IMR-90 (cell line): ENCODE measurements at regions not wholly inside any gene's neighbourhood (a gene's known extent, or its start where the extent isn't known, plus 50 kb on each side); places are given as distances from the start of the nearest gene placed in this dataset.

Source experiments
- ATAC-seq: fragments of 200-7000 bp; cut with Tn5 transposase; 2 replicates; pipeline ENCODE4 v1.9.1; 2020; ENCODE audit warnings: low read depth, mild to moderate bottlenecking, moderate library complexity
- BruUV-seq: library from RNA; stranded (reverse); fragments of 400-500 nt; replicated peaks from 2 replicates; lab custom pipeline; 2021; lab: Mats Ljungman, UMichigan
- CTCF ChIA-PET: fragments of 300-600 bp; formaldehyde crosslinking; extraction: SDS; loops from one replicate; lab custom pipeline; 2021; ENCODE audit warnings: antibody characterized with exemption; lab: Yijun Ruan, JAX
- POLR2A ChIA-PET: fragments of 300-600 bp; sonication (Branson Sonifier 250); formaldehyde crosslinking; loops from one replicate; lab custom pipeline; 2022; ENCODE audit warnings: antibody characterized with exemption; ENCODE audit not compliant: unreplicated experiment; lab: Charles Lee
- DNase-seq: peaks from one replicate; pipeline ENCODE4 v3.0.0; 2013
- H2AFZ ChIP-seq: replicated peaks from 2 replicates; pipeline ENCODE3; 2013; ENCODE audit warnings: low read length, mild to moderate bottlenecking; ENCODE audit not compliant: poor library complexity
- H2AK5ac ChIP-seq: 2 replicates; pipeline ENCODE4 v1.6.1; 2013; ENCODE audit warnings: low read depth, low read length, inconsistent platforms
- H2AK9ac ChIP-seq: replicated peaks from 2 replicates; pipeline ENCODE3; 2013; ENCODE audit warnings: mild to moderate bottlenecking, low read depth, low read length, moderate library complexity; ENCODE audit not compliant: poor library complexity
- H2BK120ac ChIP-seq: 2 replicates; pipeline ENCODE4 v1.6.1; 2013; ENCODE audit warnings: low read depth, low read length, inconsistent platforms
- H2BK15ac ChIP-seq: 3 replicates; pipeline ENCODE4 v1.6.1; 2013; ENCODE audit warnings: low read depth, low read length, inconsistent platforms
- H2BK20ac ChIP-seq: 2 replicates; pipeline ENCODE4 v1.6.1; 2013; ENCODE audit warnings: low read depth, mild to moderate bottlenecking, inconsistent platforms, low read length, moderate library complexity
- H2BK5ac ChIP-seq: 2 replicates; pipeline ENCODE4 v1.6.1; 2013; ENCODE audit warnings: mild to moderate bottlenecking, low read depth, low read length, inconsistent platforms; ENCODE audit not compliant: poor library complexity, severe bottlenecking
- H3K14ac ChIP-seq: replicated peaks from 2 replicates; pipeline ENCODE4 v1.6.1; 2013; ENCODE audit warnings: low read depth, low read length, inconsistent platforms
- H3K18ac ChIP-seq: 2 replicates; pipeline ENCODE4 v1.6.1; 2013; ENCODE audit warnings: low read depth, low read length, control low read depth
- H3K23ac ChIP-seq: 2 replicates; pipeline ENCODE4 v1.6.1; 2013; ENCODE audit warnings: low read depth, low read length, inconsistent platforms
- H3K27ac ChIP-seq: 2 replicates; pipeline ENCODE4 v1.5.1; 2013; ENCODE audit warnings: mild to moderate bottlenecking, control low read depth, low read length; ENCODE audit not compliant: insufficient read depth
- H3K27me3 ChIP-seq: 2 replicates; pipeline ENCODE4 v1.6.1; 2013; ENCODE audit warnings: low read length; ENCODE audit not compliant: control insufficient read depth, insufficient read depth
- H3K36me3 ChIP-seq: 2 replicates; pipeline ENCODE4 v1.6.1; 2013; ENCODE audit warnings: low read length, mixed read lengths; ENCODE audit not compliant: control insufficient read depth, insufficient read depth
- H3K4ac ChIP-seq: 2 replicates; pipeline ENCODE4 v1.6.1; 2013; ENCODE audit warnings: low read depth, low read length, inconsistent platforms
- H3K4me1 ChIP-seq: 2 replicates; pipeline ENCODE4 v1.6.1; 2013; ENCODE audit warnings: low read length, mixed read lengths; ENCODE audit not compliant: control insufficient read depth, insufficient read depth
- H3K4me2 ChIP-seq: 2 replicates; pipeline ENCODE4 v1.6.1; 2013; ENCODE audit warnings: low read depth, mild to moderate bottlenecking, control low read depth, low read length, moderate library complexity
- H3K4me3 ChIP-seq: 2 replicates; pipeline ENCODE4 v1.5.1; 2013; ENCODE audit warnings: low read depth, mild to moderate bottlenecking, control low read depth, low read length, moderate library complexity; ENCODE audit not compliant: insufficient read depth
- H3K56ac ChIP-seq: 2 replicates; pipeline ENCODE4 v1.6.1; 2013; ENCODE audit warnings: low read length, inconsistent platforms; ENCODE audit not compliant: insufficient read depth; ENCODE audit errors: extremely low read depth
- H3K79me1 ChIP-seq, 2 experiments: 2 replicates each; pipeline ENCODE4 v1.6.1; 2013; ENCODE audit warnings: low read length in 2 of 2, inconsistent platforms in 1 of 2, low read depth in 1 of 2
- H3K9ac ChIP-seq: 2 replicates; pipeline ENCODE4 v1.6.1; 2013; ENCODE audit warnings: low read depth, low read length, control low read depth
- H3K9me1 ChIP-seq: 2 replicates; pipeline ENCODE4 v1.6.1; 2013; ENCODE audit warnings: low read length, inconsistent platforms; ENCODE audit not compliant: insufficient read depth
- H3K9me3 ChIP-seq: 2 replicates; pipeline ENCODE4 v1.6.1; 2013; ENCODE audit warnings: low read length; ENCODE audit not compliant: control insufficient read depth, insufficient read depth
- H4K20me1 ChIP-seq: 2 replicates; pipeline ENCODE4 v1.6.1; 2013; ENCODE audit warnings: low read length, inconsistent platforms; ENCODE audit not compliant: insufficient read depth
- H4K5ac ChIP-seq: 2 replicates; pipeline ENCODE4 v1.6.1; 2013; ENCODE audit warnings: mild to moderate bottlenecking, low read depth, low read length, control low read depth
- H4K8ac ChIP-seq, 2 experiments: 2 replicates each; pipeline ENCODE4 v1.6.1; 2013; ENCODE audit warnings: low read depth in 2 of 2, low read length in 2 of 2, control low read depth in 1 of 2, inconsistent platforms in 1 of 2
- H4K91ac ChIP-seq: 2 replicates; pipeline ENCODE4 v1.6.1; 2013; ENCODE audit warnings: low read depth, low read length, inconsistent platforms; ENCODE audit not compliant: insufficient read depth
- CEBPB ChIP-seq: IDR thresholded peaks from 2 replicates; pipeline ENCODE4 v1.6.1; 2012; ENCODE audit warnings: low read depth, low read length, improper control_type of control experiment
- FOS ChIP-seq: fragments of 150-350 bp; IDR thresholded peaks from 2 replicates; pipeline ENCODE4 v1.6.1; 2016; ENCODE audit warnings: low read depth, low read length
- WGBS, 2 experiments: methylation state at CpG; one replicate each; pipeline versions ENCODE4 v1.1.5 to v1.1.7; 2013; ENCODE audit warnings: missing lambda C conversion rate in 2 of 2; ENCODE audit not compliant: insufficient read length in 1 of 2; ENCODE audit errors: extremely low coverage in 2 of 2; 5-methylcytosine and 5-hydroxymethylcytosine counted together
- dilution Hi-C: fragments of 300-500 bp; cut with HindIII; formaldehyde crosslinking; loops from one replicate; pipeline ENCODE4 v1.14.3; 2018; ENCODE audit warnings: low sequenced_read_pairs; ENCODE audit not compliant: unreplicated experiment
- in situ Hi-C: fragments of 300-500 bp; cut with MboI; formaldehyde crosslinking; loops from 3 replicates; pipeline ENCODE4 v1.14.3; 2019; ENCODE audit warnings: low sequenced_read_pairs, inconsistent platforms, mixed read lengths
- intact Hi-C: fragments of 100-400 bp; cut with micrococcal nuclease; formaldehyde crosslinking; loops from 2 replicates; pipeline ENCODE4 v1.10.0; 2022

- peak overlapping the region; percentile 92 for H2BK15ac ChIP-seq
- H3K9ac ChIP-seq = 0 out of 2 replicates have a peak overlapping the region, but pooled peaks have one; percentile 11
- no TSS peak for BruUV-seq
- peaks cover 13% of the 10 kb centered on the region; the same call in 1 of the 2 replicates for H3K4me1 ChIP-seq
- intact Hi-C loops (loop anchor here (5.0 kb wide), 1 partner anchor 106 kb away; the partner anchor contains the start of gene ITPRID2), in situ Hi-C loops (no loop called here), dilution Hi-C loops (no loop called here)
- H2BK20ac ChIP-seq = peak overlapping the region; percentile 91
- WGBS, 2 experiments = no CpG with 5 or more reads among the region's 4 CpGs
- H4K91ac ChIP-seq = peak overlapping the region; percentile 77
- POLR2A ChIA-PET = interaction anchor here (0.5 kb wide), 1 partner anchor 940 kb away, joined by 3 read pairs; no protein-coding TSS in a partner anchor
- H3K56ac ChIP-seq = peak overlapping the region; percentile 41; the same call in 1 of the 2 replicates
- CTCF ChIA-PET = interaction anchor here (0.5 kb wide), 1 partner anchor 863 kb away, joined by 3 read pairs; no protein-coding TSS in a partner anchor
- no peaks in the 10 kb centered on the region for H3K9me3 ChIP-seq
- H3K79me1 ChIP-seq = no peaks in the 10 kb centered on the region; a peak in 1 of 4 replicates
- H2AFZ ChIP-seq = peak overlapping the region; percentile 25
- peak overlapping the region; percentile 82 for H3K4ac ChIP-seq
- peak overlapping the region; percentile 49 to 87; a peak in 3 of 4 replicates for H4K8ac ChIP-seq
- peak overlapping the region; percentile 57 for H3K14ac ChIP-seq
- no peaks in the 10 kb centered on the region for H3K27me3 ChIP-seq
- H3K18ac ChIP-seq = peak overlapping the region; percentile 92; the same call in 1 of the 2 replicates
- H3K9me1 ChIP-seq = peaks cover 13% of the 10 kb centered on the region
- H3K27ac ChIP-seq = no peak overlapping the region
- H4K20me1 ChIP-seq = no peaks in the 10 kb centered on the region
- no peak for DNase-seq
- H2BK120ac ChIP-seq = peak overlapping the region; percentile 94
- no peak overlapping the region for H3K4me3 ChIP-seq
- H4K5ac ChIP-seq = peak overlapping the region; percentile 91; the same call in 1 of the 2 replicates
- no peaks in the 10 kb centered on the region for H3K36me3 ChIP-seq
- no peak for ATAC-seq
- peak overlapping the region; percentile 75; the same call in 1 of the 2 replicates for H3K23ac ChIP-seq
- H2AK5ac ChIP-seq = peak overlapping the region; percentile 79
- peak overlapping the region; percentile 68 for H2BK5ac ChIP-seq
- no peak overlapping the region for H3K4me2 ChIP-seq
- TF ChIP-seq FOS (no peak), CEBPB (peak; percentile 59; the same call in 1 of the 2 replicates)
- H2AK9ac ChIP-seq = peak overlapping the region; percentile 55
Measured at GRCh38 chr2:181786371-181787228, 104.9 kb upstream of the ITPRID2 start.
